HG02642 (cell line): ENCODE measurements at regions not wholly inside any gene's neighbourhood (a gene's known extent, or its start where the extent isn't known, plus 50 kb on each side); places are given as distances from the start of the nearest gene placed in this dataset.
"Not testable (repeated sequence)": the region's sequence is repeated elsewhere in the genome, so short reads cannot be mapped to it uniquely, and the experiment has no call there.

Experiments
- ATAC-seq: cut with Tn5 transposase; IDR thresholded peaks from one replicate; pipeline ENCODE4 v1.9.1; 2021; ENCODE audit warnings: mild to moderate bottlenecking; ENCODE audit not compliant: unreplicated experiment, poor library complexity

- no peak for ATAC-seq
Observed at GRCh38 chr16:82317411-82318167, 147.6 kb upstream of the MPHOSPH6 start.

- ATAC-seq: no peak
Observed at GRCh38 chr16:82313754-82314153, 143.7 kb upstream of the MPHOSPH6 start.

- ATAC-seq: no peak
Observed at GRCh38 chr16:82311528-82311927, 141.5 kb upstream of the MPHOSPH6 start.

- no peak for ATAC-seq
Observed at GRCh38 chr16:82302042-82302727, 132.2 kb upstream of the MPHOSPH6 start.

DNA sequence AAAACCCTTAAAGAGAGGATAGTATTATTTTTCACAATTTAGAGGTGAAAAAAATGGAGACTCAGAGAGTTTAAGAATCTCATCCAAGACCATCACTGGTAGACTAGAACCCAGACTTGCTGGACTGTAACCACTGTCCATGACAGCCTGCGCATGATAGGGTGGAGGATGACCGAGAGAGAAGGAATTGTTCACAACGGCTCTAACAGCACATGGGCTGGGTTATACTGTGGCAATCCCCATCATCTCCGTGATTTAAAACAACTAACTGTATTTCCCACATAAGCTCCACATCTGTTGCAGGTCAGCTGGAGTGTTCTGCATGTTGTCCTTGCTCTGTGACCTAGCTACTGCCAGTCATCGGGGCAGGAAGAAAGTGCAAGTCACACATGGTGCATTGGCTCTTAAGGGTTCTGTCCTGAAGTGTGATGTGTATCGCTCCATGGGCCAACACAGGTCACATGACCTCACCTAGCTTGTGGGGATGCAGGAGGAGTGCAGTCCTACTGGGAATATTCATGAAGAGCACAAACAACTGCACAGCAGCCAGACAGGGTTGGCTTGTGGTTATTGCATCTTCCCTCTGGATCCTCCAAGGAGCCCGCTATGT, 131.2 kb upstream of the MPHOSPH6 start:
- no peak for ATAC-seq

GRCh38 chr16:82300374-82300951, 130.4 kb upstream of the MPHOSPH6 start:
- ATAC-seq: no peak

- ATAC-seq: no peak
Observed at GRCh38 chr16:82298472-82298871, 128.4 kb upstream of the MPHOSPH6 start.

GRCh38 chr16:82295290-82296201, 125.5 kb upstream of the MPHOSPH6 start:
- ATAC-seq: no peak

DNA sequence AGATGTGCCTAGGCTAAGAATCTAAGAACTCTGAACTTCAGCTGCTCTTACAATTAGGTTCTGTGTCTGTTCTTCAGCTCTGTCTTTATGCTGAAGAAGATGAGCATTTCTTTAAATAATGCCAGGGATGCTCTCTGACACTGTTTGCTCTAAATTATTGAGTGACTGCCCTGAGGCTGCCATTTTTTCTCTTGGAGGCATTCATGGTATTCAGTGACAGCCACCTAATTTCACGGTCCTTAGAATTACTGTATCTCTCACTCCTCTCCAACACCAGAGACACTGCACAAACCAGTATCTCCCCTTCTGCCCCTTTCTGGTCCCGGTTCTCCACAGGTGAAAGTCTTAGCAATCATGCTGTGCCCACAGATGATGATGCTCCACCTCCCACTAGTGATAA, 123.6 kb upstream of the MPHOSPH6 start:
- no peak for ATAC-seq

DNA sequence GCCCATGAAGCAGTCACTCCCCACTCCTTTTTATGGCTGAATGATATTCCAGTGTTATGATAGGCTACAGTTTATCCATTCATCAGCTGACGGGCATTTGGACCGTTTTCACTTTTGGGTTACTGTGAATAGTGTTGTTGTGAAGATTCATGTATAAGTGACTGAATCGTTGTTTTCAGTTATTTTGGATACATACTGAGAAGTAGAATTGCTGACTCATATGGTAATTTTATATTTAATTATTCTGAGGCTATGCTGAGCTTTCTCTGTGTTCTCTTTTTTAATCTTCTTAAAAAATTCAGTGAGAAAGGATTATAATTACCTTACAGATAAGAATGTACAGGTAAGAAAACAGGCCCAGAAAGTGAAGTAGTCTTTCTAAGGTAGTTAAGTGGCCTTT, 117.9 kb upstream of the MPHOSPH6 start:
- ATAC-seq: no peak

- no peak for ATAC-seq
Observed at GRCh38 chr16:82282662-82283061, 112.6 kb upstream of the MPHOSPH6 start.

- no peak for ATAC-seq
Observed at GRCh38 chr16:82281544-82281943, 111.5 kb upstream of the MPHOSPH6 start.

GRCh38 chr16:82280867-82281266, 110.8 kb upstream of the MPHOSPH6 start:
- no peak for ATAC-seq

GRCh38 chr16:82275349-82275748, 105.3 kb upstream of the MPHOSPH6 start:
- ATAC-seq: not testable (repeated sequence)

GRCh38 chr16:82271636-82272035, 101.6 kb upstream of the MPHOSPH6 start:
- ATAC-seq: no peak

DNA sequence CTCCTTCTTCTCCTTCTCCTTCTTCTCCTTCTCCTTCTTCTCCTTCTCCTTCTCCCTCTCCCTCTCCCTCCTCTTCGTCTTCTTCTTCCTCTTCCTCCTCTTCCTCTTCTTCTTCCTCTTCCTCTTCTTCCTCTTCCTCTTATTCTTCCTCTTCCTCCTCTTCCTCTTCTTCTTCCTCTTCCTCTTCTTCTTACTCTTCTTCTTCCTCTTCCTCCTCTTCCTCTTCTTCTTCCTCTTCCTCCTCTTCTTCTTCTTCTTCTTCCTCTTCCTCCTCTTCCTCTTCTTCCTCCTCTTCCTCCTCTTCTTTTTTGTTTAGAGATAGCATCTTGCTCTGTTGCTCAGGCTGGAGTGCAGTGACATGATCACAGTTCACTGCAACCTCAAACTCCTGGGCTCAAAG, 97.7 kb upstream of the MPHOSPH6 start:
- ATAC-seq: not testable (repeated sequence)

DNA sequence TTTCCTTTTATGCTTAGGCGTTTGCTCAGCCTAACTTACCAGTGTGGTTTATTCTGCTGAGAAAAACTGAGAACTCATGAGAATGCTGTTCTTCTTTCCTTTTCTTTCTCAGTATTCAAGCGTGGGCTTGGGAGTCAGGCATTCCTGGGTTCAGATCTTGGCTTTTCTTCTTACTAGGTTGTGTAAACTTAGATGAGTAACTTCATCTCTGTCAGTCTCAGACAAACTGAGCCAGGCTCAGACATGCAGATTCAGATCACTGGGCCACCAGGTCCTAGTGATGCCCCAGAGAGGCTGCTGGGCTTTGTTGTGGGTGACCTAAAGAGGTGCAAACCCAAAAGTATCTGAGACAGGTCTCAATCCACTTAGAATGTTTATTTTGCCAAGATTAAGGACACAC, 95.8 kb upstream of the MPHOSPH6 start:
- no peak for ATAC-seq

DNA sequence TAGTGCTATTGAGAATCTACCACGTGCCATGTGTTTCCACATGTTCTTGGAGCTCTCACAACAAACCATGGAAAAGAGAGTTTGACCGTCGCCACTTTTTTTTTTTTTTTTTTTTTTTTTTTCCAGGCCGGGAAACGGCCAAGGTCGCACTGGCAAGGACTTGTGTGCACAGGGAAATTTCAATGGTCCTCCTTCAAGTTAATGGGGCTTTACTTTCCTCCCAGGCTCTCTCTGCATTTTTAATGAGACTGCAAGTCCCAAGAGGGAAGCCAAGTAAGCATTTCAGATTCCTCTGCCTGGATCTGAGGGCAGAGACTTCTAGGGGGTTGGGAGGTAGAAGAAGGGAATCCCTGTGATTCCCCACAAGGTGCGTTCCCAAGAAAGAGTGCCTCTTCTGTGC, 94.7 kb upstream of the MPHOSPH6 start:
- ATAC-seq: no peak

GRCh38 chr16:82263521-82264143, 93.6 kb upstream of the MPHOSPH6 start:
- ATAC-seq: no peak

- ATAC-seq: no peak
Observed at GRCh38 chr16:82262244-82262643, 92.2 kb upstream of the MPHOSPH6 start.
